ENCODE measurements at regions not wholly inside any gene's neighbourhood (a gene's known extent, or its start where the extent isn't known, plus 50 kb on each side); places are given as distances from the start of the nearest gene placed in this dataset.

DNA sequence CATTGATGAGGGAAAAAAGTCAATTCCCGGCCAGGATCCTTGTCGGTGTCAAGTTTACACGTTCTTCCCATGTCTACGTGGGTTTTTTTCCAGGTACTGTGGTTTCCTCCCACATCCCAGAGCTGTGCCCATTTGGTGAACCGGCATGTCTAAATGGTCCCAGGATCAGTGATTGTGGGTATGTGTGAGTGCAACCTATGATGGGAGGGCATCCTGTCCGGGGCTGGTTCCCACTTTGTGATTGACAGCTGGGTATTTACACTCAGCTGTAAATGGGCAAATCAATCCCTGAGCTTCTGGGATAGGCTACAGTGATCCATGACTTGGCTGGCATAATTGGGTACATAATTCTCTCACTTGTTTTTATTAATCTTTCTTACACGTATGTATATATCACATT lies 91.2 kb upstream of the IRX6 start:
- TF ChIP-seq, protein P1, sequence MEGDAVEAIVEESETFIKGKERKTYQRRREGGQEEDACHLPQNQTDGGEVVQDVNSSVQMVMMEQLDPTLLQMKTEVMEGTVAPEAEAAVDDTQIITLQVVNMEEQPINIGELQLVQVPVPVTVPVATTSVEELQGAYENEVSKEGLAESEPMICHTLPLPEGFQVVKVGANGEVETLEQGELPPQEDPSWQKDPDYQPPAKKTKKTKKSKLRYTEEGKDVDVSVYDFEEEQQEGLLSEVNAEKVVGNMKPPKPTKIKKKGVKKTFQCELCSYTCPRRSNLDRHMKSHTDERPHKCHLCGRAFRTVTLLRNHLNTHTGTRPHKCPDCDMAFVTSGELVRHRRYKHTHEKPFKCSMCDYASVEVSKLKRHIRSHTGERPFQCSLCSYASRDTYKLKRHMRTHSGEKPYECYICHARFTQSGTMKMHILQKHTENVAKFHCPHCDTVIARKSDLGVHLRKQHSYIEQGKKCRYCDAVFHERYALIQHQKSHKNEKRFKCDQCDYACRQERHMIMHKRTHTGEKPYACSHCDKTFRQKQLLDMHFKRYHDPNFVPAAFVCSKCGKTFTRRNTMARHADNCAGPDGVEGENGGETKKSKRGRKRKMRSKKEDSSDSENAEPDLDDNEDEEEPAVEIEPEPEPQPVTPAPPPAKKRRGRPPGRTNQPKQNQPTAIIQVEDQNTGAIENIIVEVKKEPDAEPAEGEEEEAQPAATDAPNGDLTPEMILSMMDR (conservative IDR thresholded peaks at IDR 0.05 in 1 of 2, IDR thresholded peaks at IDR 0.05 in 1 of 2; ENCODE audit: low read depth in 1 of 2, low read length in 2 of 2): no peak
- TF ChIP-seq EZH2 (IDR thresholded peaks at IDR 0.05; ENCODE audit: low read length, missing control alignments): no peak

Measured in fibroblast of lung (primary cell).